Suprapubic skin (tissue), 4 donors: ENCODE measurements at regions not wholly inside any gene's neighbourhood (a gene's known extent, or its start where the extent isn't known, plus 50 kb on each side); places are given as distances from the start of the nearest gene placed in this dataset.

Experiments
- EP300 ChIP-seq: sonication (generic); formaldehyde crosslinking; IDR thresholded peaks from one replicate; pipeline ENCODE4 v1.6.1; 2017; ENCODE audit warnings: antibody characterized with exemption
- POLR2A ChIP-seq, 2 donors: fragments of 450-650 bp; IDR thresholded peaks; one replicate each; pipeline ENCODE4 v1.6.1; 2017; ENCODE audit warnings: antibody characterized with exemption in 2 of 2, mild to moderate bottlenecking in 2 of 2, moderate library complexity in 2 of 2
- POLR2AphosphoS5 ChIP-seq, 3 donors: sonication (generic); formaldehyde crosslinking; IDR thresholded peaks; one replicate each; pipeline ENCODE4 v1.6.1; 2017; ENCODE audit warnings: antibody characterized with exemption in 3 of 3
- TF ChIP-seq, protein P1 (sequence below), 2 donors: fragments of 200-600 bp in 1 of 2; fragments of 450-650 bp in 1 of 2; sonication (generic) in 1 of 2; IDR thresholded peaks; one replicate each; pipeline ENCODE4 v1.5.1; 2016 to 2019; ENCODE audit warnings: antibody characterized with exemption in 2 of 2, mild to moderate bottlenecking in 1 of 2, moderate library complexity in 1 of 2

DNA sequence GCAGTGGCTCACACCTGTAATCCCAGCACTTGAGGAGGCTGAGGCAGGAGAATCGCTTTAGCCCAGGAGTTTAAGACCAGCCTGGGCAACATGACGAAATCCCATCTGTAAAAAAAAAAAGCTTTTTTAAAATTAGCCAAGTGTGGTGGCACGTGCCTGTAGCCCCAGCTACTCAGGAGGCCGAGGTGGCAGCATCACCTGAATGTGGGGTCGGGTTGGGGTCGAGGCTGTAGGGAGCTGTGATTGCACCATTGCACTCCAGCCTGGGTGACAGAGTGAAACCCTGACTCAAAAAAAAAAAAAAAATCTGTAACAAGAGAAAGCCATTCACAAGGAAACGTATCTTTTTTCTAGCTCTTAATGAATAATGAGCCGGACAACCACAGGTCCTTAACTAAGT is 74.7 kb upstream of the DLG1 start:
- TF ChIP-seq EP300 (no peak), POLR2AphosphoS5 (IDR thresholded peaks at IDR 0.05) (no peak), POLR2A (IDR thresholded peaks at IDR 0.05) (no peak)
- TF ChIP-seq, protein P1, sequence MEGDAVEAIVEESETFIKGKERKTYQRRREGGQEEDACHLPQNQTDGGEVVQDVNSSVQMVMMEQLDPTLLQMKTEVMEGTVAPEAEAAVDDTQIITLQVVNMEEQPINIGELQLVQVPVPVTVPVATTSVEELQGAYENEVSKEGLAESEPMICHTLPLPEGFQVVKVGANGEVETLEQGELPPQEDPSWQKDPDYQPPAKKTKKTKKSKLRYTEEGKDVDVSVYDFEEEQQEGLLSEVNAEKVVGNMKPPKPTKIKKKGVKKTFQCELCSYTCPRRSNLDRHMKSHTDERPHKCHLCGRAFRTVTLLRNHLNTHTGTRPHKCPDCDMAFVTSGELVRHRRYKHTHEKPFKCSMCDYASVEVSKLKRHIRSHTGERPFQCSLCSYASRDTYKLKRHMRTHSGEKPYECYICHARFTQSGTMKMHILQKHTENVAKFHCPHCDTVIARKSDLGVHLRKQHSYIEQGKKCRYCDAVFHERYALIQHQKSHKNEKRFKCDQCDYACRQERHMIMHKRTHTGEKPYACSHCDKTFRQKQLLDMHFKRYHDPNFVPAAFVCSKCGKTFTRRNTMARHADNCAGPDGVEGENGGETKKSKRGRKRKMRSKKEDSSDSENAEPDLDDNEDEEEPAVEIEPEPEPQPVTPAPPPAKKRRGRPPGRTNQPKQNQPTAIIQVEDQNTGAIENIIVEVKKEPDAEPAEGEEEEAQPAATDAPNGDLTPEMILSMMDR (IDR thresholded peaks at IDR 0.05), result no peak
